ENCODE measurements at regions not wholly inside any gene's neighbourhood (a gene's known extent, or its start where the extent isn't known, plus 50 kb on each side); places are given as distances from the start of the nearest gene placed in this dataset.

DNA sequence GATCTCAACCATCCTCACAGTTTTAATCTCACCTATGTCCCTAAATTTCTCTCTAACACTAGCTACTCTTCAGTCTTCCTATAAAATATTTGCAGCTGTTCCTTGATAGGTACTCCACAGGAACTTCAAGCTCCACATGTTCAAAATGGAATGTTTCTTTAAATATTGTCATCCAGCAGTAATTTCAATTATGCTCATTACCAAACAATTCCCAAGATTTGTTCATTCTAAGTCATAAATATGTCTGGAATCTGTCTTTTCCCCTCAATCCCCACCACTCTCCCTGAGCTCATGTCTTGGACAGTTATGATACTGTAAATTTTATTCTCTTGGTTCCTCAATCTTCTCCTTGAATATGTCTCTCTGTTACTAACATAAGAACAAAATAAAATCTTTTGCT is 214.4 kb downstream of the NRIP1 start:
- H3K27me3 ChIP-seq (ENCODE audit: insufficient read depth, low read length, poor library complexity) = no peaks in the 10 kb centered on the region
- H2AFZ ChIP-seq (ENCODE audit: low read depth, low read length) = no peak overlapping the region
- H3K9ac ChIP-seq (ENCODE audit: low read depth, low read length) = no peak overlapping the region
- ATAC-seq (ENCODE audit: insufficient read depth, low read depth) (no peak), DNase-seq (no peak)
- no peak overlapping the region for H3K4me3 ChIP-seq (ENCODE audit: low read depth in 1 of 2, low read length in 2 of 2)
- TF ChIP-seq, protein P1, sequence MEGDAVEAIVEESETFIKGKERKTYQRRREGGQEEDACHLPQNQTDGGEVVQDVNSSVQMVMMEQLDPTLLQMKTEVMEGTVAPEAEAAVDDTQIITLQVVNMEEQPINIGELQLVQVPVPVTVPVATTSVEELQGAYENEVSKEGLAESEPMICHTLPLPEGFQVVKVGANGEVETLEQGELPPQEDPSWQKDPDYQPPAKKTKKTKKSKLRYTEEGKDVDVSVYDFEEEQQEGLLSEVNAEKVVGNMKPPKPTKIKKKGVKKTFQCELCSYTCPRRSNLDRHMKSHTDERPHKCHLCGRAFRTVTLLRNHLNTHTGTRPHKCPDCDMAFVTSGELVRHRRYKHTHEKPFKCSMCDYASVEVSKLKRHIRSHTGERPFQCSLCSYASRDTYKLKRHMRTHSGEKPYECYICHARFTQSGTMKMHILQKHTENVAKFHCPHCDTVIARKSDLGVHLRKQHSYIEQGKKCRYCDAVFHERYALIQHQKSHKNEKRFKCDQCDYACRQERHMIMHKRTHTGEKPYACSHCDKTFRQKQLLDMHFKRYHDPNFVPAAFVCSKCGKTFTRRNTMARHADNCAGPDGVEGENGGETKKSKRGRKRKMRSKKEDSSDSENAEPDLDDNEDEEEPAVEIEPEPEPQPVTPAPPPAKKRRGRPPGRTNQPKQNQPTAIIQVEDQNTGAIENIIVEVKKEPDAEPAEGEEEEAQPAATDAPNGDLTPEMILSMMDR (IDR thresholded peaks at IDR 0.05; ENCODE audit: borderline replicate concordance, extremely low read depth, low read length, poor library complexity, severe bottlenecking) = no peak
- no peak for TF ChIP-seq EZH2 (IDR thresholded peaks at IDR 0.05; ENCODE audit: borderline replicate concordance, low read depth, low read length, severe bottlenecking)
- H3K9me3 ChIP-seq (ENCODE audit: insufficient read depth, low read length, severe bottlenecking) = peaks cover 17% of the 10 kb centered on the region
- no peaks in the 10 kb centered on the region for H3K79me2 ChIP-seq (ENCODE audit: insufficient read depth, low read length)
- no peak overlapping the region for H3K4me2 ChIP-seq (ENCODE audit: insufficient read depth, low read length)
- no peak overlapping the region for H3K27ac ChIP-seq (ENCODE audit: low read length)
- H3K36me3 ChIP-seq (ENCODE audit: insufficient read depth, low read length) = no peaks in the 10 kb centered on the region
- no peaks in the 10 kb centered on the region for H3K4me1 ChIP-seq (ENCODE audit: insufficient read depth, low read length)
- no peaks in the 10 kb centered on the region for H4K20me1 ChIP-seq (ENCODE audit: insufficient read depth, low read length)

DNA sequence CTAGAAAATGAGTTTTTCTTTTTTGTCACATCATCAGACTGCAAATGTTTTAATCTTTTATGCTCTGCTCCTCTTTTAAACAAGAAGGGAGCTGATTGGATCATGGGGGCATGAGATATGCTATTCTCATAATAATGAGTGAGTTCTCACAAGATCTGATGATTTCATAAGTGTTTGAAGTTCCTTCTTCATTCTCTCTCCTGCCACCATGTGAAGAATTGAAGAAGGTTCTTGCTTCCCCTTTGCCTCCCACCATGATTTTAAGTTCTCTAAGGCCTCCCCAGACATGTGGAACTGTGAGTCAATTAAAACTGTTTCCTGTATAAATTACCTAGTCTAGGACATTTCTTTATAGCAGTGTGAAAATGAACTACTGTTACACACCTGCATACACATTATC is 218.2 kb downstream of the NRIP1 start:
- Histone ChIP-seq H3K36me3 (ENCODE audit: insufficient read depth, low read length) (no peaks in the 10 kb centered on the region), H3K79me2 (ENCODE audit: insufficient read depth, low read length) (no peaks in the 10 kb centered on the region), H3K9me3 (ENCODE audit: insufficient read depth, low read length, severe bottlenecking) (peaks cover 11% of the 10 kb centered on the region), H2AFZ (ENCODE audit: low read depth, low read length) (no peak overlapping the region), H3K27me3 (ENCODE audit: insufficient read depth, low read length, poor library complexity) (no peaks in the 10 kb centered on the region), H3K4me1 (ENCODE audit: insufficient read depth, low read length) (no peaks in the 10 kb centered on the region), H3K27ac (ENCODE audit: low read length) (no peak overlapping the region), H3K9ac (ENCODE audit: low read depth, low read length) (no peak overlapping the region), H4K20me1 (ENCODE audit: insufficient read depth, low read length) (no peaks in the 10 kb centered on the region), H3K4me2 (ENCODE audit: insufficient read depth, low read length) (no peak overlapping the region), H3K4me3 (ENCODE audit: low read depth in 1 of 2, low read length in 2 of 2) (no peak overlapping the region)
- ATAC-seq (ENCODE audit: insufficient read depth, low read depth) (no peak), DNase-seq (no peak)
- TF ChIP-seq, protein P1 (IDR thresholded peaks at IDR 0.05; ENCODE audit: borderline replicate concordance, extremely low read depth, low read length, poor library complexity, severe bottlenecking) = no peak
- TF ChIP-seq EZH2 (IDR thresholded peaks at IDR 0.05; ENCODE audit: borderline replicate concordance, low read depth, low read length, severe bottlenecking) = no peak

DNA sequence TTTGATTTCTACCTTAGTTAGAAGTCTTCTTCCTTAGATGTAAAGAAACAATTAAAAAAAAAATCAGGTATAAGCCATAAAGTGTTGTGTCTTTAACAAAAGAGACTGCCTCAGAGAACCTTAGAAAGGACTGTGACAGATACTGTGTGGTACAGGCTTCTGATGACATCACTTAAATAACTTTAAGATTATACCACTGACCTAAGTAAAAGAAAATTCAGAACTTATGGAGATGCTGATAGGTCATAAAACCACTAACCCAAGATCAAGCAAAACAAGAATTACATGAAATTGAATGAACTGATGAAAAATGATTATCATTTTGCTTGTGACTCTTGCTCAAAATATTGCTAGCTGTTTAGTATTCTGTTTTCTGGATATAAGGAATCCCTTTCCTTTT is 220.8 kb downstream of the NRIP1 start:
- H3K9me3 ChIP-seq (ENCODE audit: insufficient read depth, low read length, severe bottlenecking) = peaks cover 11% of the 10 kb centered on the region
- ATAC-seq (ENCODE audit: insufficient read depth, low read depth) (no peak), DNase-seq (no peak)
- no peak for TF ChIP-seq EZH2 (IDR thresholded peaks at IDR 0.05; ENCODE audit: borderline replicate concordance, low read depth, low read length, severe bottlenecking)
- TF ChIP-seq, protein P1 (IDR thresholded peaks at IDR 0.05; ENCODE audit: borderline replicate concordance, extremely low read depth, low read length, poor library complexity, severe bottlenecking) = no peak
- H3K9ac ChIP-seq (ENCODE audit: low read depth, low read length) = no peak overlapping the region
- no peak overlapping the region for H2AFZ ChIP-seq (ENCODE audit: low read depth, low read length)
- no peak overlapping the region for H3K4me3 ChIP-seq (ENCODE audit: low read depth in 1 of 2, low read length in 2 of 2)
- no peak overlapping the region for H3K27ac ChIP-seq (ENCODE audit: low read length)
- H3K79me2 ChIP-seq (ENCODE audit: insufficient read depth, low read length) = no peaks in the 10 kb centered on the region
- H3K4me1 ChIP-seq (ENCODE audit: insufficient read depth, low read length) = no peaks in the 10 kb centered on the region
- H4K20me1 ChIP-seq (ENCODE audit: insufficient read depth, low read length) = no peaks in the 10 kb centered on the region
- H3K4me2 ChIP-seq (ENCODE audit: insufficient read depth, low read length) = no peak overlapping the region
- no peaks in the 10 kb centered on the region for H3K27me3 ChIP-seq (ENCODE audit: insufficient read depth, low read length, poor library complexity)
- H3K36me3 ChIP-seq (ENCODE audit: insufficient read depth, low read length) = no peaks in the 10 kb centered on the region

DNA sequence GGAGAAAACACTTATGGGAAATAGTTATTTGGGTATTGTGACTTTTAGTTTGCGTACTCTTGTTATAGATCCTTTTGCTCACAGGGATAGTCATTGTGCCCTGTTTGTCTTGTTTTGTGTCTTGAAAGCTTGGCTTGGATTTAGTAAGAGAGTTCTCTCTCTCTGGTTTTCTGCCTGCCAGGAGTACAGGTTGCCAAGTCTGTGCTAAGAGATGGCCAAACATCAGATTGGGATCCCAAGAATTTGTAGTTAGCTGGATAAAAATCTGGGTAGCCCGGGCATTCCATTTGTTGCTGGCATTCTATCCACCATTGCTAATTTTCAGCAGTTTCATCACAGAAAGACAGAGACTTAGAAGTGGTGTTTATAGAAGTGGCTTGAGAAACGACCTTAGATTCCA is 222.2 kb downstream of the NRIP1 start:
- Histone ChIP-seq H3K4me1 (ENCODE audit: insufficient read depth, low read length) (no peaks in the 10 kb centered on the region), H3K4me2 (ENCODE audit: insufficient read depth, low read length) (no peak overlapping the region), H3K27me3 (ENCODE audit: insufficient read depth, low read length, poor library complexity) (no peaks in the 10 kb centered on the region), H3K9me3 (ENCODE audit: insufficient read depth, low read length, severe bottlenecking) (peaks cover 11% of the 10 kb centered on the region), H3K4me3 (ENCODE audit: low read depth in 1 of 2, low read length in 2 of 2) (no peak overlapping the region), H4K20me1 (ENCODE audit: insufficient read depth, low read length) (no peaks in the 10 kb centered on the region), H3K9ac (ENCODE audit: low read depth, low read length) (no peak overlapping the region), H3K27ac (ENCODE audit: low read length) (no peak overlapping the region), H3K36me3 (ENCODE audit: insufficient read depth, low read length) (no peaks in the 10 kb centered on the region), H3K79me2 (ENCODE audit: insufficient read depth, low read length) (no peaks in the 10 kb centered on the region), H2AFZ (ENCODE audit: low read depth, low read length) (no peak overlapping the region)
- no peak for TF ChIP-seq EZH2 (IDR thresholded peaks at IDR 0.05; ENCODE audit: borderline replicate concordance, low read depth, low read length, severe bottlenecking)
- TF ChIP-seq, protein P1 (IDR thresholded peaks at IDR 0.05; ENCODE audit: borderline replicate concordance, extremely low read depth, low read length, poor library complexity, severe bottlenecking) = no peak
- DNase-seq (no peak), ATAC-seq (ENCODE audit: insufficient read depth, low read depth) (no peak)
